ENCODE measurements at regions not wholly inside any gene's neighbourhood (a gene's known extent, or its start where the extent isn't known, plus 50 kb on each side); places are given as distances from the start of the nearest gene placed in this dataset.
"Not testable (repeated sequence)": the region's sequence is repeated elsewhere in the genome, so short reads cannot be mapped to it uniquely, and the experiment has no call there.

DNA sequence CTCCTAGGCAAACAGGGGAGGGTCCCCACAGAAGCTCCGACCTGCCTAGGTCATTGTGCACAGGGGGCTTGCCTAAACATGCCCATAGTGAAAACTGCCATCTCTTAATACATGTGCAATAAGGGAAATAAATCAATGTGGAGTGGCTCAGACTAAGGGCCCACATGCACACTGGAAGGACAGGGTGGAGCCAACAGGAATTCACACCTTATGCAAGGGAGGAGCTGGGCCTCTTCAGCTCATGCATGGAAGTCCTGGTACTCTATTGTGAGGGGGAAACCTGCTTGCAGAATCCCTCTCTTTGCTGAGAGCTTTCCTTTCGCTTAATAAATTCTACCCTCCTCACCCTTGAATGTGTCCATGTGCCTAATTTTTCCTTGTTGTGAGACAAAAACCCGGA, 815.8 kb downstream of the EFNA5 start:
- DNase-seq (ENCODE audit: low read depth in 4 of 4, low spot score in 2 of 4): no peak

GRCh38 chr5:106854105-106854687, 816.5 kb downstream of the EFNA5 start:
- no peak for DNase-seq (ENCODE audit: low read depth in 4 of 4, low spot score in 2 of 4)

DNA sequence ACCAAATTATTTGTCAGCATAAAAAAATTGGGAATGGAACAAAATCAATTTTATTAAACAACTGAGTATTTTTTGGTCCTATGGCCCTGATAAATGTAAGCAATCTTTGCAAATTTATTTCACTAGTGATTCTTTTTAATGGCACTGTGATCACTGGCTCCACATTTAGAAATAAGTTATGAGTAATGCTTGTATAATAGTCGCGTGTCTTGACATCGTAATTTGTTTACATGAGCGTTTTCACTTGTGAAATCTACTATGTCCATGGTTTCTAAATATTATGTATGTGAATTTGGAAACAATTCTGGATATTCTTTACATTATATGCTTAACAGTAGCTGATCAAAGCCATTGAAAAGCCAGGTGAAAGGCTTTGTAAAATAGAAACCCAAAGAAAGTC, 817.5 kb downstream of the EFNA5 start:
- DNase-seq (ENCODE audit: low read depth in 4 of 4, low spot score in 2 of 4): no peak

GRCh38 chr5:106849266-106849665, 821.5 kb downstream of the EFNA5 start:
- no peak for DNase-seq (ENCODE audit: low read depth in 4 of 4, low spot score in 2 of 4)

DNA sequence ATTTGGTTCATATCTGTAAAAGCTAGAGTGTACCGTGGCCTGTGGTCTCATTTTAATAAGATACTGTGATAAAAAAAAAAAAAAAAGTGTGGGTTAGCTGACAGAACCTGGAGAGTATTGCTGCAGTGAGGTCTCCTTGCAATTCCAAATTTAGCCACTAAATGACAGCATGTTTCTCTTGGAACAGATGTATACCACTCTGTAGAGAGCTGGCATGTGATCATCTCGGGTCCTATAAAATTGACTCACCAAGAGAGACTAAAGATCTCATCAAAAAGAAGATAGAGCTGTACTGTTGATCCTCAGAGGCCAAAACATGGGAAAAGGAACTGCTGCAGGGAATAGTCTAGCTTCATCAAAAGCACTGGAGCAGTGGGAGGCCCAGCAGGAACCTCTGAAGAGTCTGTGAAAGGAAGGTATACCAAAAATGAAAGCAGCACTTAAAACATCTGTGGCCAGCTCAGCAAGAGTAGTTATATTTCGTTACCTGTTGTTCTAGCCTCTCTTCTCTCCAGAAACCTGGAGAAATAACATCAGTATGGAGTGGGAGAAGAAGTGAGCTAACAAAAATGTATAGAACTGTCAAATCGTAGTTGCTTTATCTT, 826.8 kb downstream of the EFNA5 start:
- DNase-seq (ENCODE audit: low read depth in 4 of 4, low spot score in 2 of 4): no peak

DNA sequence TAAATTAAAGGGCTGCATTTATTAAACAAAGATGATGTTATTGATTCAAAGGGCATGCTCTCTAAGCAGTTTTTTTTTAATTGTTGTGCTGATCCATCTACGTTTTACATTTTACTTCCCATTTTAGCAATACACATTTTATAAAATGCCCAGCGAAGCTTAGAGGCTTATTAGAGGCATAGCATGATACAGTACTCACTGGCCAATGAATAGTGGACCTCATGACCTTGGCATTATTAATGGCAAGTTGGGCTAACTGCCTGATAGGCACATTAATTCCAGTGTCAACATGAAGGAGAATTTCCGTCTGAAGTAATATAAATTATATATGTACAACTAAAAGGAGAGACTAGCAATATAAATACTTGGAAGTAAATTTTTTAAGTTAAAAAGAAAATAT, 837.2 kb downstream of the EFNA5 start:
- no peak for DNase-seq (ENCODE audit: low read depth in 4 of 4, low spot score in 2 of 4)

DNA sequence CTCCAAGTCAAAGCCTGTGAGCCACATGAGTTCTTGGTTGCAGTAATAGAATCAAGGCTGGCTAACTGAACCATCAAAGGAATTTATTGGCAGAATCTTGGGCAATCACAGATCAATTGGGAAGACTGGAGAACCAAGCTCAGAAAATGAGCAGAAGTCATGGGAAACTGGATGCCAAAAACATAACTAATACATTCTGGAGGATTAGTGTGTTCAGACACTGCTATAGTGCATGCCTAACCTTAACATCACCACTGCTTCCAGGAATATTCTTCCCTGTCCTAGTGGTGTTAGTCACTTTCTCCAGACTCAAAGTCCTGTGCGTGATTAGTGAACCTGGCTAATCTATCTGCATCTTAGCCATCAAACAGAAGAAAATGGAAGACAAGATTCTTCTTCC, 843.7 kb downstream of the EFNA5 start:
- DNase-seq (ENCODE audit: low read depth in 4 of 4, low spot score in 2 of 4): no peak

DNA sequence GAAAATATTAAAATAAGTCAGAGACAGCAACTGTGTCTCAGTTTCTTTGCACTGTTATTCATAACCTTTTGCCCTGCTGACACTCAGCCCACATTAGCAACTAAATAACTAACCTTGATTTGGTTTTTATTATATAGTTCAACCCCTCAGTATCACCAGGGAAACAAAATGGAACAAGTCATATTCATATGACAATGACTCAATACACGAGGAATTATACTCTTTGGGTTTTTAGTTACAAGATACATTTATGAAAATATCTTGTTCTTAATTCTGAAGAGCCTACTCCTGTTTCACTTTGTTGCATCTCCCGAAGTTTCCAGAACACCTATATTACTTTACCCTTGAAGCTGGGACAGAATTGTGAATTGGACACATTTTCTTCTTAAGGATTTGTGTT, 845.4 kb downstream of the EFNA5 start:
- DNase-seq (ENCODE audit: low read depth in 4 of 4, low spot score in 2 of 4): no peak

DNA sequence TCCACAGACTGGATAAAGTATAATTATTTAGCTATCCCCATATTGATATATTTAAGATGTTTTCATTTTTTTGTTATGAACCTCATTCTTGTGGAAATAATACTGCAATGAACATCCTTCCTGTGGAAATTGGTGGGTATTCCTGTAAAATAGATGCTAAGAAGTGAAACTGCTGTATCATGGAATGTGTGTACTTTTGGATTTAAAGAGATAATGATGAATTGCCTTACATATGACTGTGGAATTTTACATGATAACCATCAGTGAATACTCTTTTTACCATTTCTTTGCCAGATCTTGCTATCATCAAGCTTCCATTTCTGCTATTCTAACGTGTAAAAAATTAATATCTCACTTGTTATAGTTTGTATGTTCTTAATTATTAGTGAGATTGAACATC, 847.9 kb downstream of the EFNA5 start:
- DNase-seq (ENCODE audit: low read depth in 4 of 4, low spot score in 2 of 4): no peak

GRCh38 chr5:106818552-106818951, 852.2 kb downstream of the EFNA5 start:
- no peak for DNase-seq (ENCODE audit: low read depth in 4 of 4, low spot score in 2 of 4)

DNA sequence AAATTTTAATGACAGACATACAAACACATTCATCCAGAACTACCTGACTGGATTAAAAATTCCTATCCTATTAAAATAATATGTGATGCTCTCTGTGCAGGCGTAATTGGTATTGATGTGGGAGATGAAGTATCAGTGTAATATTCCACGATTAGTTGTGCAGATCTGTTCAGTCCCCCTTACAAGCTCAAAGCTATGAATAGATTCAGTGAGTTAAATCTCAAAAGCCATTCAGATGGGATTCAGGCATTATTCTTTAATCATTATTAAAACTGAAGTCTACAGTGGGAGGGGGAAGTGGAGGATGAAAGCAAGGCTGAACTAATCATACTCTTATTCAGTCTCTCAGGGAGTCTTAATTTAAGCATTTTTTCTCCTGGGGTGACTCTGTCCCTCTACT, 855.8 kb downstream of the EFNA5 start:
- no peak for DNase-seq (ENCODE audit: low read depth in 4 of 4, low spot score in 2 of 4)

GRCh38 chr5:106801554-106801953, 869.2 kb downstream of the EFNA5 start:
- DNase-seq (ENCODE audit: low read depth in 4 of 4, low spot score in 2 of 4): no peak

DNA sequence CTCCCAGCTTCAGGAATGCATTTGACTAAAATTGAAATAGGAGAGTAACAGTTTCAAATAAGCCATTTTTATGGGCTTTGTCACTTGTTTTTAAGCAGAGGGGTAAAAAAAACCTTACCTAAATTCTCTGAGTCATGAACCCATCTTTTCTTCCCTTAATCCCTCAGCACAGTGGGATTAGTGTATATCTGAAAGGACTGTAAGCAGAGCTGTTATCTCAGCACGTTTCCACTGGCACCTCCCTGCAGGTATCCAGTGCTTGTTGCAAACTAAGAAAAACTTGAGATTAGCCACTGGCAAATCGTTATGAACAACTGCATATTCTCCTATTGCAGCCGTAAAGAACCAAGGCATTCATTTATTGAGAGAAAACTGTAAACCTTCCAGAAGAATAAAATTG, 872.7 kb downstream of the EFNA5 start:
- DNase-seq (ENCODE audit: low read depth in 4 of 4, low spot score in 2 of 4): no peak

DNA sequence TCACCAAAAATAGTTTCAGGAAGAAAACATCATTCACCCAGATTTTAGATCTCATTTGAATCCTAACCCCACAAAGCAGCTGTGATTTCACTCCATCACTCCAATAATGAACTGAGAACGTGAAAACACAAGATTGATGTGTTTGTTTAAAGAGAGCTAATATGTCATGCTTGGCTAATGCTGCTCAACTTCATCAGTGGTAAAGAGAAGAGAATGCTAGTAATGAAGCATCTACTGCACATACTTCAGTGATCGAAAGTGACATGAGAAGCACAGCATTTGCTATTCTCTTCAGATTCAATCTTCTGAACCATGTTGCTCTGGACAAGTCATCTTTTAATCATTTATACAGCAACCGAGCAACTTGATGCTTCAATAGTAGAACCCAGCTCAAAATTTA, 874.7 kb downstream of the EFNA5 start:
- no peak for DNase-seq (ENCODE audit: low read depth in 4 of 4, low spot score in 2 of 4)

- no peak for DNase-seq (ENCODE audit: low read depth in 4 of 4, low spot score in 2 of 4)
These were observed 885.9 kb downstream of the EFNA5 start for GRCh38 chr5:106784846-106785245.

GRCh38 chr5:106780355-106780754, 890.4 kb downstream of the EFNA5 start:
- no peak for DNase-seq (ENCODE audit: low read depth in 4 of 4, low spot score in 2 of 4)

- not testable (repeated sequence) for DNase-seq (ENCODE audit: low read depth in 4 of 4, low spot score in 2 of 4)
These were observed 894.2 kb downstream of the EFNA5 start for GRCh38 chr5:106776515-106776914.

- no peak for DNase-seq (ENCODE audit: low read depth in 4 of 4, low spot score in 2 of 4)
These were observed 902.3 kb downstream of the EFNA5 start for GRCh38 chr5:106768392-106768791.

DNA sequence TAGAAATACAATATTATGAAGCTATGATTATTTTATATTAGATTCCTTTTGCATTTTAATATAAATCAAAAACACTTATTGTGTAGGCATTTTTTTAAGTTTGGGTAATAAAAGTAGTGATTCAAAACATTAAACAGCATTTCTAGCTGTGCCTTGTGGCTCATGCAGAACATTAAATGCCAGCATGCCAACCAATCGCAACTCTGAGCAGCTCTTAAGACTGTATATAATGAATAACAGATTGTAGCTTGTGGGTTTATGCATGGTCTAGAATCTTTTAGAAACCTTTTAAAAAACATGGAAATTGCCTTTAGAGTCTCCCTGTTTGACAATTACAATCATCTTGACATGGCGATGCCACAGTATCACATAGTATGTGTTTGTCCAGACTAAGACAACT, 903.8 kb downstream of the EFNA5 start:
- DNase-seq (ENCODE audit: low read depth in 4 of 4, low spot score in 2 of 4): no peak

DNA sequence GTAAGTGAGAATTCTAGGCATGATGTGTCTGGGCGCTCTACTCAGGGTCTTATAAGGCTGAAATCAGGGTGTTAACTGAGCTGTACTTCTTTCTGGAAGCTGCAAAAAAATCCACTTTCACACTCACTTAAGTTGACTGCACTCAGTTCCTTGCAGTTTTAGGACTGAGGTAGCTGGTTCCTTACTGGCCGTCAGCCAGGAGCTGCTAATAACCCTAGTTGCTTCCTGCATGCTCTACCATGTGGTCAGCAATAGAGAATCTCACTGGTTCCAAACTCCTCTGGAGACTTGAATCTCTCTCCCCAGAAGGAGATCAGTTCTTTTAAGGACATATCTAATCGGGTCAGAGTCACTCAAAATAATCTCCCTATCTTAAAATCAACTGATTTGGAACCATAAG, 911.2 kb downstream of the EFNA5 start:
- DNase-seq (ENCODE audit: low read depth in 4 of 4, low spot score in 2 of 4): no peak

- no peak for DNase-seq (ENCODE audit: low read depth in 4 of 4, low spot score in 2 of 4)
These were observed 911.6 kb downstream of the EFNA5 start for GRCh38 chr5:106759152-106759551.

- DNase-seq (ENCODE audit: low read depth in 4 of 4, low spot score in 2 of 4): no peak
These were observed 913.1 kb downstream of the EFNA5 start for GRCh38 chr5:106757672-106758071.

DNA sequence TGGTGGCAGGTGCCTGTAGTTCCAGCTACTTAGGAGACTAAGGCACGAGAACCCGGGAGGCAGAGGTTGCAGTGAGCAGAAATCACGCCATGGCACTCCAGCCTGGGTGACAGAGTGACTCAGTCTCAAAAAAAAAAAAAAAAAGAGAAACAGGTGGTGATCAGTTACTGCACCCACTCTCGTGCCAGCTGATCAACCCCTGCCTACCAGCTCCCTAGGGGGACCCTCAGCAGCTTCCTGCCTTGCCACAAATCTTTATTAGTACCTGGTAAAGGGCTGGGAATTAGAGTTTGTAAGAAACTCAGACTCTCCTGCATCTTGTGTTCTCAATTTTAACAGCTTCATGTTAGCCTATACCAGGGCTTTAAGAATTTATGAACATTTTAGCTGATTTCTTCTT, 914.9 kb downstream of the EFNA5 start:
- DNase-seq (ENCODE audit: low read depth in 4 of 4, low spot score in 2 of 4): no peak

Measured in left renal cortex interstitium (tissue), 4 donors.